SW480 (cell line): ENCODE measurements at regions not wholly inside any gene's neighbourhood (a gene's known extent, or its start where the extent isn't known, plus 50 kb on each side); places are given as distances from the start of the nearest gene placed in this dataset.
"Not testable (repeated sequence)": the region's sequence is repeated elsewhere in the genome, so short reads cannot be mapped to it uniquely, and the experiment has no call there.

Experiments
- DNase-seq: peaks from one replicate; pipeline ENCODE4 v3.0.0-alpha.2; 2016; ENCODE audit warnings: low spot score

GRCh38 chr5:88615767-88616166 is 267.2 kb downstream of the MEF2C start:
- not testable (repeated sequence) for DNase-seq

GRCh38 chr5:88613051-88613450 is 269.9 kb downstream of the MEF2C start:
- DNase-seq, result no peak

- no peak for DNase-seq
These were observed 272.4 kb downstream of the MEF2C start for GRCh38 chr5:88610586-88610985.

GRCh38 chr5:88607492-88607891 is 275.5 kb downstream of the MEF2C start:
- DNase-seq, result no peak

- DNase-seq, result no peak
These were observed 276.4 kb downstream of the MEF2C start for GRCh38 chr5:88606626-88607025.

GRCh38 chr5:88606173-88606572 is 276.8 kb downstream of the MEF2C start:
- DNase-seq, result no peak

- no peak for DNase-seq
These were observed 280.4 kb downstream of the MEF2C start for GRCh38 chr5:88602584-88602983.

- no peak for DNase-seq
These were observed 288.5 kb downstream of the MEF2C start for GRCh38 chr5:88594441-88594840.

GRCh38 chr5:88588609-88589008 is 294.4 kb downstream of the MEF2C start:
- no peak for DNase-seq

GRCh38 chr5:88583471-88583870 is 299.5 kb downstream of the MEF2C start:
- DNase-seq, result no peak

GRCh38 chr5:88558366-88558765 is 289.7 kb upstream of the TMEM161B start:
- no peak for DNase-seq

GRCh38 chr5:88557881-88558280 is 289.2 kb upstream of the TMEM161B start:
- DNase-seq, result no peak

- no peak for DNase-seq
These were observed 288.5 kb upstream of the TMEM161B start for GRCh38 chr5:88557131-88557530.

- DNase-seq, result no peak
These were observed 287.8 kb upstream of the TMEM161B start for GRCh38 chr5:88556406-88556805.

- no peak for DNase-seq
These were observed 287.0 kb upstream of the TMEM161B start for GRCh38 chr5:88555674-88556073.

- DNase-seq, result no peak
These were observed 285.3 kb upstream of the TMEM161B start for GRCh38 chr5:88553986-88554385.

GRCh38 chr5:88553136-88553875 is 284.7 kb upstream of the TMEM161B start:
- DNase-seq, result no peak

- DNase-seq, result no peak
These were observed 283.8 kb upstream of the TMEM161B start for GRCh38 chr5:88552426-88552825.

GRCh38 chr5:88551724-88552345 is 283.2 kb upstream of the TMEM161B start:
- no peak for DNase-seq

- no peak for DNase-seq
These were observed 282.1 kb upstream of the TMEM161B start for GRCh38 chr5:88550736-88551135.

GRCh38 chr5:88548136-88548805 is 279.6 kb upstream of the TMEM161B start:
- no peak for DNase-seq

GRCh38 chr5:88545338-88545737 is 276.7 kb upstream of the TMEM161B start:
- DNase-seq, result no peak

GRCh38 chr5:88544671-88545070 is 276.0 kb upstream of the TMEM161B start:
- no peak for DNase-seq
